ENCODE measurements at regions not wholly inside any gene's neighbourhood (a gene's known extent, or its start where the extent isn't known, plus 50 kb on each side); places are given as distances from the start of the nearest gene placed in this dataset.

DNA sequence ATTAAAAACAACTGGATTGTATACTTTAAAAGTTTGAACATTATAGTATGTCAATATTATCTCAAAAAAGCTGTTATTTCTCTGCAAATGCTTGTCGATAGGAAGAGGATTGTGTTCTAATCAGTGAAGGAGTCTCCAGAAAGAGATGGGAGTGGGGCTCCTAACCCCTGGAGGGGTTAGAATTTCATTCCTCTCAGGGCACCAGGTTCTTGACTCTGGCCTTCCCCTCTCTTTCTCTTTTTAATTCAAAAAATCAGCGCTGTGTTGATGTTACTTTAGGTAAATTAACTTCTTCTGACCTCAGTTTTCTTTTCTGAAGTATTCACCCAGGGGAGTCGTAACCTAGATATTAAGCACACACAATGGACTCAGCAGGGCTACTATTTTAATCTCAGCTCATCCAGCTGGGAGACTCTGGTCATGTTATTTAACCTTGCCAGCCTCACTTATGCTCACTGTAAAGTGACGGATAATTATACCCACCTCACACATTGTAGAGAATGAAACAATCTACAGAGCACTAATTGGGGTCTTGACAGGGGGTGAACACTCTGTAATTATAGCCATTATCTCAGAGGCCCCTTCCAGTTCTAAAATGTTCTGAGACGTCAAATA, 59.4 kb downstream of the GCC1 start:
- TF ChIP-seq, protein P1, sequence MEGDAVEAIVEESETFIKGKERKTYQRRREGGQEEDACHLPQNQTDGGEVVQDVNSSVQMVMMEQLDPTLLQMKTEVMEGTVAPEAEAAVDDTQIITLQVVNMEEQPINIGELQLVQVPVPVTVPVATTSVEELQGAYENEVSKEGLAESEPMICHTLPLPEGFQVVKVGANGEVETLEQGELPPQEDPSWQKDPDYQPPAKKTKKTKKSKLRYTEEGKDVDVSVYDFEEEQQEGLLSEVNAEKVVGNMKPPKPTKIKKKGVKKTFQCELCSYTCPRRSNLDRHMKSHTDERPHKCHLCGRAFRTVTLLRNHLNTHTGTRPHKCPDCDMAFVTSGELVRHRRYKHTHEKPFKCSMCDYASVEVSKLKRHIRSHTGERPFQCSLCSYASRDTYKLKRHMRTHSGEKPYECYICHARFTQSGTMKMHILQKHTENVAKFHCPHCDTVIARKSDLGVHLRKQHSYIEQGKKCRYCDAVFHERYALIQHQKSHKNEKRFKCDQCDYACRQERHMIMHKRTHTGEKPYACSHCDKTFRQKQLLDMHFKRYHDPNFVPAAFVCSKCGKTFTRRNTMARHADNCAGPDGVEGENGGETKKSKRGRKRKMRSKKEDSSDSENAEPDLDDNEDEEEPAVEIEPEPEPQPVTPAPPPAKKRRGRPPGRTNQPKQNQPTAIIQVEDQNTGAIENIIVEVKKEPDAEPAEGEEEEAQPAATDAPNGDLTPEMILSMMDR (IDR thresholded peaks at IDR 0.05), result no peak
- TF ChIP-seq POLR2A (IDR thresholded peaks at IDR 0.05), result no peak

Data from body of pancreas (tissue), 4 donors.